HG03565 (cell line): ENCODE measurements at regions not wholly inside any gene's neighbourhood (a gene's known extent, or its start where the extent isn't known, plus 50 kb on each side); places are given as distances from the start of the nearest gene placed in this dataset.
"Not testable (repeated sequence)": the region's sequence is repeated elsewhere in the genome, so short reads cannot be mapped to it uniquely, and the experiment has no call there.

Experiments
- ATAC-seq: cut with Tn5 transposase; IDR thresholded peaks from one replicate; pipeline ENCODE4 v1.9.1; 2021; ENCODE audit warnings: mild to moderate bottlenecking, moderate library complexity; ENCODE audit not compliant: unreplicated experiment

GRCh38 chr3:190193210-190193609 lies 72.5 kb upstream of the P3H2 start:
- ATAC-seq = no peak

DNA sequence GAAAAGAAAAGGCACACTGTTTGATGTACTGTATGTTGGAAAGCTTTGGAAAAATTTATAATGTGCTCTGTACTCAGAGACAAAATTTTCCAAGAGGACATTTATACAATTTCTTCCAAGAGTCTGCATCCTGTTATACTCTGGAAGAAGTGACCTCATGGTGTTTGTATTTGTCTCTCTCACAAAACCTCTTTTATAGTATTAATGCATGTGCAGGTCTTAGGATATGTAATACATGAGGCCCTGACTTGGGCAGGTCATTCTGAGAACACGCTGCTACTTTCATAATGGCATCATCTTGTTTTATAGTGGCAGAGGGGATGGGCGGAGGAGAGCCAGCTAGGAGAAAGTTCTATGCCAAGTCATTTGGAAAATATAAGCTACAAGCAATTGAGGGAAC lies 72.0 kb upstream of the P3H2 start:
- no peak for ATAC-seq

- ATAC-seq = no peak
Measured at GRCh38 chr3:190192087-190192486, 71.4 kb upstream of the P3H2 start.

DNA sequence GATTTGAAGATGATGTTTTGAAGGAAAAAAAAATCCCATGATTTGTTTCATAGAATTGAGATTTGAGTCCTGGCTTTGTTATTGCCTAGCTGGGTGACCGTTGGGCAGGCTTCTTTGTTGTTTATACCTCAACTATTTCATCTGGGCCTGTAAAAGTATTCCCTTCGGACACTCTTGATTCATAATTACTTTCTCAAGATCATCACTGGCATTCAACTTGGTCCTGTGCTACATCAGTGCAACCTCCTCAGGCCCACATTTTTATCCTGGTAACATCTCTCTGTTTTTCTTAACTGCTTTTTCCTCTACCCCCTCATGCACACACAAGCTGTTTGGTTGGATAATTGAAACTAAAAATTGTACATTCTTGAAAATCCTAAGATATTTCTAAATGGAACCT lies 67.5 kb upstream of the P3H2 start:
- no peak for ATAC-seq

GRCh38 chr3:190183121-190183520 lies 62.4 kb upstream of the P3H2 start:
- no peak for ATAC-seq

DNA sequence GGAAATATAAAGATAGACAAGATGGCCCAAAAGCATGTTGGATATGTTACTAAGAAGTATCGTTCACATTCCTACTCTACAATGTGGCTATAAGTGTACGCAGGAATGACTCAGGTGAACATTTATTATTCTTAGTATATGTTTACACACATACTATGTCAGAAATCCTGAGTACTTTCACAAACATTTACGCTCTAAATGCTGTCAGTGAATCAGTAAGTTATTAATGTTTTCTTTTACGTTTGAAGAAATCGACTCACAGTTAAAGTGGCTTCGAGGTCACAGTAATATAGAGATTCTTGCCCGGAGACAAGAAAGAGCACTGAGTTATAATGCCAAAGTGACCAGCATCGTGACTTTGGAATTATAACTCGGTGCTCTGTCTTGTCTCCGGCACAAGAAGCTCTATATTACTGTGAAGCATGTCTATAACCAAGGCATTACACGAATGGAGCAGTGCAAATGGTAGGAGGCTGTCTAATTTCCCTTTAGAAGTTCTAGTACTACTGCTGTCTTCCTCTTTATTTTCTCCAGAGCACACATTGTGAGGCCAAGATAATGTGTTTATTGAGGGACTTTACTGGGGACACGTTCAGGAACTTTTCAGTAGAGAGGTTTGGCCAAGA lies 61.8 kb upstream of the P3H2 start:
- no peak for ATAC-seq

- peak; percentile 55 for ATAC-seq
Measured at GRCh38 chr3:190180268-190180667, 59.6 kb upstream of the P3H2 start.

DNA sequence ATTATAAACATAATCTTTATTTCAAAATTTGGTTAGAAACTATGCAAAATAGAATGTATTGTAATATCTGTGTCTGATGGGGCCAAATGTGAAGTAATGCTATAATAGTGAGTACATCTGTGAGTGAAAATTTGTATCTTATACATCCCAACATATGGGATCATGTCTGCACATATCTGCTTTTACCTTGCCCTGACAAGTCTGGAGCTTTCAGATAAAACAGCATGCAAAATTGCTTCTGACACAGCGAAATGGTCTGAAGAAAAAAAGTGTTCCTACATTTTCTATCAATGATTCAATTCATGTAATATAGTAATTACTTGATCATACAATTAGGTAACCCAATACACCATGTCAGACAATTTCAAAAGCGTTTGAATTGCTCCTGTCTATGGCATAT lies 58.1 kb upstream of the P3H2 start:
- no peak for ATAC-seq

DNA sequence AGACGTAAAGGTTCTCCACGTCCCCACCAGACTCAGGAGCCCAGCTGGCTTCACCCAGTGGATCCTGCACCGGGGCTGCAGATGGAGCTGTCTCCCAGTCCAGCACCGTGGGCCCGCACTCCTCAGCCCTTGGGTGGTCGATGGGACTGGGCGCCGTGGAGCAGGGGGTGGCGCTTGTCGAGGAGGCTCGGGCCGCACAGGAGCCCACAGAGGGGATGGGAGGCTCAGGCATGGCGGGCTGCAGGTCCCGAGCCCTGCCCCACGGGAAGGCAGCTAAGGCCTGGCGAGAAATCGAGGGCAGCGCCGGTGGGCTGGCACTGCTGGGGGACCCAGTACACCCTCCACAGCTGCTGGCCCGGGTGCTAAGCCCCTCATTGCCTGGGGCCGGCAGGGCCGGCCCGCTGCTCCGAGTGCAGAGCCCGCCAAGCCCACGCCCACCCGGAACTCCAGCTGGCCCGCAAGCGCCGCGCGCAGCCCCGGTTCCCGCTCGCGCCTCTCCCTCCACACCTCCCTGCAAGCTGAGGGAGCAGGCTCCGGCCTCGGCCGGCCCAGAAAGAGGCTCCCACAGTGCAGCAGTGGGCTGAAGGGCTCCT lies 56.3 kb upstream of the P3H2 start:
- not testable (repeated sequence) for ATAC-seq

- ATAC-seq = not testable (repeated sequence)
Measured at GRCh38 chr3:190176106-190176505, 55.4 kb upstream of the P3H2 start.

GRCh38 chr3:190175490-190175889 lies 54.8 kb upstream of the P3H2 start:
- no peak for ATAC-seq

DNA sequence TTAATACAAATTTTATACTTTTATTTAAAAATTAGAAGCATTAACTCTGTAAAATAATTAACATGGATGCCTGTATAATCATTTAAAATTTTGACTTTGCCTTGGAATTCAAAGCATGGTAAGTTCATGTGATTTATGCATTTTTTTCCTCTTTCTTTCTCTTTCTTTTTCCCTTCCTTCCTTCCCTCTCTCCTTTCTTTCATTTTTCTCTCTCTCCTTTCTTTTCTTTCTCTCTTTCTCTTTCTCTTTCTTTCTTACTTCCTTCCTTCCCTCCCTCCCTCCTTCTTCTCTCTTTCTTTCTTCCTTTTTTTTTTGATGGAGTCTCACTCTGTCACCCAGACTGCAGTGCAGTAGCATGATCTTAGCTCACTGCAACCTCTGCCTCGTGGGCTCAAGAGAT lies 53.8 kb upstream of the P3H2 start:
- no peak for ATAC-seq

GRCh38 chr3:190173426-190173825 lies 52.7 kb upstream of the P3H2 start:
- no peak for ATAC-seq

DNA sequence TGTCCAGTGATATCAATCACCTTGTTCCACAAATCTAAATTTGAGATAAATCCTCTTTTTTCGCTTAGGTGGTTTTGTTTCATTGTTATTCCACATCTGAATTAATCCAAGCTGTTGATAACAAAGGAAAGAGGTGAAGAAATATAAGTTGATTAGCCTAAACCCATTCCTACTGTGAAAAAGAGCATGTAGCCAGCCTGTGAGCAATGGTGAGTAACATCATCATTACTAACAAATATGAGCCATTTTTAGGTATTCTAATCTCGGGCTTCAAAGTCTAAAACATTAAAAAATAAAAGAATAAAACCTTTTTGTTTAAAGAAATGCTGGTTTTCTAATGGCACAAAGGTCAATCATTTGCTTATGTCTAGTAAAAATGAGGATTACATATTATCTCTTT lies 52.1 kb upstream of the P3H2 start:
- ATAC-seq = no peak
